HEK293 (cell line): ENCODE measurements at regions not wholly inside any gene's neighbourhood (a gene's known extent, or its start where the extent isn't known, plus 50 kb on each side); places are given as distances from the start of the nearest gene placed in this dataset.

ENCODE experiments used
- CTCF ChIA-PET: fragments of 350-600 bp; formaldehyde crosslinking; extraction: SDS; loops from one replicate; lab custom pipeline; 2021; ENCODE audit warnings: antibody characterized with exemption; lab: Yijun Ruan, JAX
- POLR2A ChIA-PET: fragments of 300-600 bp; formaldehyde crosslinking; extraction: SDS; loops from one replicate; lab custom pipeline; 2020; ENCODE audit warnings: antibody characterized with exemption, inconsistent platforms; lab: Yijun Ruan, JAX
- H3K27ac ChIP-seq: fragments of 200-500 bp; sonication (Bioruptor generic); 2 replicates; pipeline ENCODE4 v1.5.1; 2014; ENCODE audit warnings: low read depth, low read length, control low read depth, inconsistent platforms; ENCODE audit errors: extremely low read depth
- H3K36me3 ChIP-seq, 2 experiments: fragments of 200-500 bp in 1 of 2; sonication (Bioruptor generic) in 1 of 2; 1 replicate in 1 of 2; 2 replicates in 1 of 2; pipeline ENCODE4 v1.5.1; 2014 to 2017; ENCODE audit warnings: inconsistent platforms in 2 of 2, low read length in 2 of 2; ENCODE audit not compliant: control insufficient read depth in 2 of 2, insufficient read depth in 1 of 2
- H3K4me1 ChIP-seq: fragments of 200-500 bp; sonication (Bioruptor generic); 2 replicates; pipeline ENCODE4 v1.5.1; 2014; ENCODE audit warnings: mild to moderate bottlenecking, low read length, inconsistent platforms; ENCODE audit not compliant: control insufficient read depth, insufficient read depth
- H3K4me3 ChIP-seq: 2 replicates; pipeline ENCODE4 v1.5.1; 2011; ENCODE audit warnings: low read depth, mild to moderate bottlenecking, control low read depth, low read length, moderate library complexity
- H3K9me3 ChIP-seq: fragments of 200-500 bp; sonication (Bioruptor generic); 2 replicates; pipeline ENCODE4 v1.5.1; 2014; ENCODE audit warnings: low read depth, low read length, inconsistent platforms; ENCODE audit not compliant: control insufficient read depth, insufficient read depth
- FEZF1 ChIP-seq: fragments of 450-650 bp; formaldehyde crosslinking; IDR thresholded peaks from 2 replicates; pipeline ENCODE4 v1.5.1; 2016; ENCODE audit warnings: missing biosample characterization, missing genetic modification characterization
- MYNN ChIP-seq: fragments of 450-650 bp; formaldehyde crosslinking; IDR thresholded peaks from 2 replicates; pipeline ENCODE4 v1.5.1; 2016; ENCODE audit warnings: missing biosample characterization, missing genetic modification characterization, borderline replicate concordance
- MZF1 ChIP-seq: fragments of 450-650 bp; formaldehyde crosslinking; IDR thresholded peaks from 2 replicates; pipeline ENCODE4 v1.5.1; 2017; ENCODE audit warnings: missing biosample characterization, missing genetic modification characterization, borderline replicate concordance
- RBAK ChIP-seq: fragments of 450-650 bp; formaldehyde crosslinking; IDR thresholded peaks from 2 replicates; pipeline ENCODE4 v1.5.1; 2016; ENCODE audit warnings: missing biosample characterization, missing genetic modification characterization
- SCRT2 ChIP-seq: fragments of 450-650 bp; formaldehyde crosslinking; IDR thresholded peaks from 2 replicates; pipeline ENCODE4 v1.5.1; 2016; ENCODE audit warnings: missing biosample characterization, missing genetic modification characterization
- SP7 ChIP-seq: fragments of 450-650 bp; formaldehyde crosslinking; IDR thresholded peaks from 2 replicates; pipeline ENCODE4 v1.5.1; 2016; ENCODE audit warnings: missing biosample characterization, missing genetic modification characterization
- ZFHX2 ChIP-seq: fragments of 450-650 bp; formaldehyde crosslinking; conservative IDR thresholded peaks from 2 replicates; pipeline ENCODE4 v1.5.1; 2016; ENCODE audit warnings: missing biosample characterization, missing genetic modification characterization
- ZNF132 ChIP-seq: fragments of 450-650 bp; formaldehyde crosslinking; IDR thresholded peaks from 2 replicates; pipeline ENCODE4 v1.5.1; 2017; ENCODE audit warnings: missing biosample characterization, missing genetic modification characterization, borderline replicate concordance
- ZNF174 ChIP-seq: fragments of 450-650 bp; formaldehyde crosslinking; IDR thresholded peaks from 2 replicates; pipeline ENCODE4 v1.5.0; 2017; ENCODE audit warnings: missing biosample characterization, mild to moderate bottlenecking, missing genetic modification characterization
- ZNF18 ChIP-seq: fragments of 450-650 bp; formaldehyde crosslinking; IDR thresholded peaks from 2 replicates; pipeline ENCODE4 v1.5.1; 2016; ENCODE audit warnings: missing biosample characterization, missing genetic modification characterization
- ZNF19 ChIP-seq: fragments of 450-650 bp; formaldehyde crosslinking; IDR thresholded peaks from 2 replicates; pipeline ENCODE4; 2016; ENCODE audit warnings: missing biosample characterization, missing genetic modification characterization, low read depth
- ZNF274 ChIP-seq, 2 experiments: fragments of 200-500 bp in 1 of 2; fragments of 450-650 bp in 1 of 2; sonication (Bioruptor generic) in 1 of 2; formaldehyde crosslinking in 1 of 2; IDR thresholded peaks; 2 replicates each; pipeline versions ENCODE4 v1.5.1 to v1.6.1; 2014 to 2016; ENCODE audit warnings: borderline replicate concordance in 1 of 2, inconsistent platforms in 1 of 2, low read length in 1 of 2, missing biosample characterization in 1 of 2, missing genetic modification characterization in 1 of 2
- ZNF423 ChIP-seq: fragments of 450-650 bp; formaldehyde crosslinking; IDR thresholded peaks from 2 replicates; pipeline ENCODE4 v1.5.1; 2016; ENCODE audit warnings: missing biosample characterization, missing genetic modification characterization
- ZNF433 ChIP-seq: fragments of 450-650 bp; formaldehyde crosslinking; IDR thresholded peaks from 2 replicates; pipeline ENCODE4 v1.5.1; 2016; ENCODE audit warnings: missing biosample characterization, missing genetic modification characterization, low read depth
- ZNF473 ChIP-seq: fragments of 450-650 bp; formaldehyde crosslinking; IDR thresholded peaks from 2 replicates; pipeline ENCODE4 v1.5.1; 2017; ENCODE audit warnings: missing biosample characterization, missing genetic modification characterization
- ZNF560 ChIP-seq: fragments of 450-650 bp; formaldehyde crosslinking; IDR thresholded peaks from 2 replicates; pipeline ENCODE4 v1.5.1; 2017; ENCODE audit warnings: missing biosample characterization, missing genetic modification characterization, borderline replicate concordance
- ZNF596 ChIP-seq: fragments of 450-650 bp; IDR thresholded peaks from 2 replicates; pipeline ENCODE4 v1.5.0; 2018; ENCODE audit warnings: missing biosample characterization, mild to moderate bottlenecking, missing genetic modification characterization, moderate library complexity
- TF ChIP-seq, protein P1 (sequence below): fragments of 450-650 bp; formaldehyde crosslinking; IDR thresholded peaks from 2 replicates; pipeline ENCODE4 v1.5.1; 2017; ENCODE audit warnings: missing biosample characterization, missing genetic modification characterization
- TF ChIP-seq, protein P2 (sequence below): fragments of 450-650 bp; formaldehyde crosslinking; IDR thresholded peaks from 2 replicates; pipeline ENCODE4 v1.5.1; 2016; ENCODE audit warnings: missing biosample characterization, missing genetic modification characterization
- TF ChIP-seq, protein P3 (sequence below): fragments of 450-650 bp; formaldehyde crosslinking; IDR thresholded peaks from 2 replicates; pipeline ENCODE4 v1.5.1; 2016; ENCODE audit warnings: missing biosample characterization, missing genetic modification characterization

GRCh38 chrX:4451591-4451990 lies 738.1 kb upstream of the PRKX start:
- ChIA-PET CTCF (no interaction called here), POLR2A (no interaction called here)
- Histone ChIP-seq H3K27ac (no peak overlapping the region), H3K4me3 (no peak overlapping the region), H3K4me1 (no peaks in the 10 kb centered on the region), H3K36me3 (no peaks in the 10 kb centered on the region), H3K9me3 (no peaks in the 10 kb centered on the region)
- no peak for TF ChIP-seq SCRT2
- no peak for TF ChIP-seq ZFHX2 (tag by site-specific recombination)
- TF ChIP-seq SP7 (tag by site-specific recombination), result no peak
- no peak for TF ChIP-seq RBAK (tag by site-specific recombination)
- no peak for TF ChIP-seq FEZF1 (tag by site-specific recombination)

DNA sequence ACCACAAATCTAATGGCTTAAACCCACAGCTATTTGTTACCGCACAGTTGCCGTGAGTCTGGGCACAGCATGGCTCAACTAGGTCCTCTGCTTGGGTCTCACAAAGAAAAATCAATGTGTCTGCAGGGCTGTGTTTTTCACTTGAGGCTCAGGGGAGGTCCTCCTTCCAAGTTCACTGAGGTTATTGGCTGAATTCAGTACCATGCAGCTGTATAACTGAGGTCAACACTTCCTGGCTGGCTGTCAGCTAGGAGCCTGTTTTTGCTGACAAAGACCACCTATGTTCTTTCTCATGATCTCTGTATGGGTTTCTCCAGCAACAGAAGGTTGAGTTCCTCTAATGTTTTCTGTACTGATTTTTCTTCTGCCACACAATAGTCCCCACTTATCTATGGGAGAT lies 736.7 kb upstream of the PRKX start:
- CTCF ChIA-PET, result no interaction called here
- POLR2A ChIA-PET, result no interaction called here

GRCh38 chrX:4435905-4436304 lies 722.5 kb upstream of the PRKX start:
- Histone ChIP-seq H3K9me3 (no peaks in the 10 kb centered on the region), H3K27ac (no peak overlapping the region), H3K4me3 (no peak overlapping the region)
- POLR2A ChIA-PET, result no interaction called here
- no peak for TF ChIP-seq ZNF132 (tag by site-specific recombination)
- no peak for TF ChIP-seq ZNF560
- TF ChIP-seq ZNF433 (tag by site-specific recombination), result no peak
- TF ChIP-seq ZNF274 (IDR thresholded peaks at IDR 0.05; ENCODE audit: low read length), result no peak
- no peak for TF ChIP-seq ZNF274 (tag by site-specific recombination; IDR thresholded peaks at IDR 0.05; ENCODE audit: borderline replicate concordance)
- TF ChIP-seq ZNF19 (tag by site-specific recombination), result no peak
- TF ChIP-seq, all 188 proteins: peak for 0
- Histone ChIP-seq H3K4me1 (no peaks in the 10 kb centered on the region), H3K36me3 (no peaks in the 10 kb centered on the region)
- CTCF ChIA-PET, result no interaction called here

More for the DNA sequence above, 736.7 kb upstream of the PRKX start:
- Histone ChIP-seq H3K4me3 (no peak overlapping the region), H3K4me1 (no peaks in the 10 kb centered on the region), H3K9me3 (no peaks in the 10 kb centered on the region), H3K27ac (no peak overlapping the region), H3K36me3 (no peaks in the 10 kb centered on the region)
- no peak for TF ChIP-seq ZNF174 (tag by site-specific recombination)
- no peak for TF ChIP-seq MYNN (tag by site-specific recombination)
- TF ChIP-seq ZNF473 (tag by site-specific recombination), result no peak
- no peak for TF ChIP-seq ZNF19 (tag by site-specific recombination)
- no peak for TF ChIP-seq MZF1 (tag by site-specific recombination)
- TF ChIP-seq ZNF423 (tag by site-specific recombination), result no peak
- TF ChIP-seq, protein P1, sequence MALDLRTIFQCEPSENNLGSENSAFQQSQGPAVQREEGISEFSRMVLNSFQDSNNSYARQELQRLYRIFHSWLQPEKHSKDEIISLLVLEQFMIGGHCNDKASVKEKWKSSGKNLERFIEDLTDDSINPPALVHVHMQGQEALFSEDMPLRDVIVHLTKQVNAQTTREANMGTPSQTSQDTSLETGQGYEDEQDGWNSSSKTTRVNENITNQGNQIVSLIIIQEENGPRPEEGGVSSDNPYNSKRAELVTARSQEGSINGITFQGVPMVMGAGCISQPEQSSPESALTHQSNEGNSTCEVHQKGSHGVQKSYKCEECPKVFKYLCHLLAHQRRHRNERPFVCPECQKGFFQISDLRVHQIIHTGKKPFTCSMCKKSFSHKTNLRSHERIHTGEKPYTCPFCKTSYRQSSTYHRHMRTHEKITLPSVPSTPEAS, result no peak
- TF ChIP-seq, protein P2, sequence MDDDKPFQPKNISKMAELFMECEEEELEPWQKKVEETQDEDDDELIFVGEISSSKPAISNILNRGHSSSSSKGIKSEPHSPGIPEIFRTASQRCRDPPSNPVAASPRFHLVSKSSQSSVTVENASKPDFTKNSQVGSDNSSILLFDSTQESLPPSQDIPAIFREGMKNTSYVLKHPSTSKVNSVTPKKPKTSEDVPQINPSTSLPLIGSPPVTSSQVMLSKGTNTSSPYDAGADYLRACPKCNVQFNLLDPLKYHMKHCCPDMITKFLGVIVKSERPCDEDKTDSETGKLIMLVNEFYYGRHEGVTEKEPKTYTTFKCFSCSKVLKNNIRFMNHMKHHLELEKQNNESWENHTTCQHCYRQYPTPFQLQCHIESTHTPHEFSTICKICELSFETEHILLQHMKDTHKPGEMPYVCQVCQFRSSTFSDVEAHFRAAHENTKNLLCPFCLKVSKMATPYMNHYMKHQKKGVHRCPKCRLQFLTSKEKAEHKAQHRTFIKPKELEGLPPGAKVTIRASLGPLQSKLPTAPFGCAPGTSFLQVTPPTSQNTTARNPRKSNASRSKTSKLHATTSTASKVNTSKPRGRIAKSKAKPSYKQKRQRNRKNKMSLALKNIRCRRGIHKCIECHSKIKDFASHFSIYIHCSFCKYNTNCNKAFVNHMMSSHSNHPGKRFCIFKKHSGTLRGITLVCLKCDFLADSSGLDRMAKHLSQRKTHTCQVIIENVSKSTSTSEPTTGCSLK (tag by site-specific recombination), result no peak
- TF ChIP-seq, protein P3, sequence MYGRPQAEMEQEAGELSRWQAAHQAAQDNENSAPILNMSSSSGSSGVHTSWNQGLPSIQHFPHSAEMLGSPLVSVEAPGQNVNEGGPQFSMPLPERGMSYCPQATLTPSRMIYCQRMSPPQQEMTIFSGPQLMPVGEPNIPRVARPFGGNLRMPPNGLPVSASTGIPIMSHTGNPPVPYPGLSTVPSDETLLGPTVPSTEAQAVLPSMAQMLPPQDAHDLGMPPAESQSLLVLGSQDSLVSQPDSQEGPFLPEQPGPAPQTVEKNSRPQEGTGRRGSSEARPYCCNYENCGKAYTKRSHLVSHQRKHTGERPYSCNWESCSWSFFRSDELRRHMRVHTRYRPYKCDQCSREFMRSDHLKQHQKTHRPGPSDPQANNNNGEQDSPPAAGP (tag by site-specific recombination), result no peak
- no peak for TF ChIP-seq ZNF18
- no peak for TF ChIP-seq ZNF596 (tag by site-specific recombination)
